Stomach (tissue), 4 donors: ENCODE measurements at regions not wholly inside any gene's neighbourhood (a gene's known extent, or its start where the extent isn't known, plus 50 kb on each side); places are given as distances from the start of the nearest gene placed in this dataset.

Source experiments
- POLR2A ChIP-seq, 4 donors: fragments of 450-650 bp; IDR thresholded peaks; one replicate each; pipeline ENCODE4 v1.6.1; 2016; ENCODE audit warnings: antibody characterized with exemption in 4 of 4, control low read depth in 2 of 4, mild to moderate bottlenecking in 1 of 4, moderate library complexity in 1 of 4
- TF ChIP-seq, protein P1 (sequence below), 7 experiments: fragments of 450-650 bp in 4 of 7; fragments of 200-600 bp in 3 of 7; sonication (generic) in 3 of 7; IDR thresholded peaks; one replicate each; pipeline ENCODE4 v1.5.1; 2016 to 2019; ENCODE audit warnings: antibody characterized with exemption in 7 of 7, control low read depth in 2 of 7, mild to moderate bottlenecking in 1 of 7

- no peak for TF ChIP-seq POLR2A (IDR thresholded peaks at IDR 0.05)
- TF ChIP-seq, protein P1, sequence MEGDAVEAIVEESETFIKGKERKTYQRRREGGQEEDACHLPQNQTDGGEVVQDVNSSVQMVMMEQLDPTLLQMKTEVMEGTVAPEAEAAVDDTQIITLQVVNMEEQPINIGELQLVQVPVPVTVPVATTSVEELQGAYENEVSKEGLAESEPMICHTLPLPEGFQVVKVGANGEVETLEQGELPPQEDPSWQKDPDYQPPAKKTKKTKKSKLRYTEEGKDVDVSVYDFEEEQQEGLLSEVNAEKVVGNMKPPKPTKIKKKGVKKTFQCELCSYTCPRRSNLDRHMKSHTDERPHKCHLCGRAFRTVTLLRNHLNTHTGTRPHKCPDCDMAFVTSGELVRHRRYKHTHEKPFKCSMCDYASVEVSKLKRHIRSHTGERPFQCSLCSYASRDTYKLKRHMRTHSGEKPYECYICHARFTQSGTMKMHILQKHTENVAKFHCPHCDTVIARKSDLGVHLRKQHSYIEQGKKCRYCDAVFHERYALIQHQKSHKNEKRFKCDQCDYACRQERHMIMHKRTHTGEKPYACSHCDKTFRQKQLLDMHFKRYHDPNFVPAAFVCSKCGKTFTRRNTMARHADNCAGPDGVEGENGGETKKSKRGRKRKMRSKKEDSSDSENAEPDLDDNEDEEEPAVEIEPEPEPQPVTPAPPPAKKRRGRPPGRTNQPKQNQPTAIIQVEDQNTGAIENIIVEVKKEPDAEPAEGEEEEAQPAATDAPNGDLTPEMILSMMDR (IDR thresholded peaks at IDR 0.05), result no peak
Measured at GRCh38 chr21:35467566-35467965, 418.5 kb upstream of the RUNX1 start.
